HG03066 (cell line): ENCODE measurements at regions not wholly inside any gene's neighbourhood (a gene's known extent, or its start where the extent isn't known, plus 50 kb on each side); places are given as distances from the start of the nearest gene placed in this dataset.
A peak's percentile ranks its signal among the peaks of the same experiment; 100 is the strongest.

Experiments
- ATAC-seq: cut with Tn5 transposase; IDR thresholded peaks from one replicate; pipeline ENCODE4 v1.9.1; 2021; ENCODE audit warnings: low read depth; ENCODE audit not compliant: unreplicated experiment

- no peak for ATAC-seq
Measured at GRCh38 chr13:105074755-105075154, 1460.7 kb downstream of the EFNB2 start.

GRCh38 chr13:105073041-105073440, 1462.4 kb downstream of the EFNB2 start:
- no peak for ATAC-seq

- no peak for ATAC-seq
Measured at GRCh38 chr13:105070452-105070851, 1465.0 kb downstream of the EFNB2 start.

- no peak for ATAC-seq
Measured at GRCh38 chr13:105069106-105069505, 1466.4 kb downstream of the EFNB2 start.

- no peak for ATAC-seq
Measured at GRCh38 chr13:105063676-105064075, 1471.8 kb downstream of the EFNB2 start.

- ATAC-seq, result no peak
Measured at GRCh38 chr13:105059786-105060185, 1475.7 kb downstream of the EFNB2 start.

GRCh38 chr13:105058517-105058916, 1476.9 kb downstream of the EFNB2 start:
- no peak for ATAC-seq

- no peak for ATAC-seq
Measured at GRCh38 chr13:105052711-105053110, 1482.8 kb downstream of the EFNB2 start.

GRCh38 chr13:105050686-105051085, 1484.8 kb downstream of the EFNB2 start:
- no peak for ATAC-seq

- ATAC-seq, result peak; percentile 96
Measured at GRCh38 chr13:105048677-105049076, 1486.8 kb downstream of the EFNB2 start.

GRCh38 chr13:105047676-105048295, 1487.7 kb downstream of the EFNB2 start:
- ATAC-seq, result no peak

GRCh38 chr13:105037110-105037509, 1498.4 kb downstream of the EFNB2 start:
- no peak for ATAC-seq

GRCh38 chr13:105035092-105035491, 1500.4 kb downstream of the EFNB2 start:
- ATAC-seq, result no peak

GRCh38 chr13:105033999-105034398, 1501.5 kb downstream of the EFNB2 start:
- no peak for ATAC-seq

- ATAC-seq, result no peak
Measured at GRCh38 chr13:105031306-105031705, 1504.2 kb downstream of the EFNB2 start.

GRCh38 chr13:105030851-105031250, 1504.6 kb downstream of the EFNB2 start:
- ATAC-seq, result no peak

- no peak for ATAC-seq
Measured at GRCh38 chr13:105019073-105019472, 1516.4 kb downstream of the EFNB2 start.

GRCh38 chr13:105016266-105016665, 1519.2 kb downstream of the EFNB2 start:
- ATAC-seq, result no peak

- ATAC-seq, result no peak
Measured at GRCh38 chr13:105008604-105009003, 1526.9 kb downstream of the EFNB2 start.

GRCh38 chr13:105007166-105007808, 1528.2 kb downstream of the EFNB2 start:
- ATAC-seq, result no peak

- ATAC-seq, result no peak
Measured at GRCh38 chr13:104996022-104996421, 1539.4 kb downstream of the EFNB2 start.

GRCh38 chr13:104993708-104994107, 1541.8 kb downstream of the EFNB2 start:
- ATAC-seq, result no peak
